NOMO-1 (cell line): ENCODE measurements at regions not wholly inside any gene's neighbourhood (a gene's known extent, or its start where the extent isn't known, plus 50 kb on each side); places are given as distances from the start of the nearest gene placed in this dataset.
"Not testable (repeated sequence)": the region's sequence is repeated elsewhere in the genome, so short reads cannot be mapped to it uniquely, and the experiment has no call there.

Experiments used
- DNase-seq, 2 experiments: peaks; one replicate each; lab custom pipeline; 2025; ENCODE audit not compliant: unreplicated experiment in 2 of 2; lab: John Stamatoyannopoulos, UW

GRCh38 chr16:52740766-52741165 lies 193.8 kb upstream of the TOX3 start:
- no peak for DNase-seq

- DNase-seq: no peak
These were observed 193.4 kb upstream of the TOX3 start for GRCh38 chr16:52740333-52740732.

- DNase-seq: not testable (repeated sequence)
These were observed 192.0 kb upstream of the TOX3 start for GRCh38 chr16:52738992-52739391.

- no peak for DNase-seq
These were observed 184.4 kb upstream of the TOX3 start for GRCh38 chr16:52731219-52731875.

- DNase-seq: no peak
These were observed 182.8 kb upstream of the TOX3 start for GRCh38 chr16:52729731-52730130.

GRCh38 chr16:52727849-52728248 lies 180.9 kb upstream of the TOX3 start:
- peak; percentile 56 to 89 for DNase-seq

- no peak for DNase-seq
These were observed 180.5 kb upstream of the TOX3 start for GRCh38 chr16:52727441-52727840.

- no peak for DNase-seq
These were observed 178.5 kb upstream of the TOX3 start for GRCh38 chr16:52725461-52725860.

GRCh38 chr16:52725043-52725442 lies 178.1 kb upstream of the TOX3 start:
- no peak for DNase-seq

- no peak for DNase-seq
These were observed 174.4 kb upstream of the TOX3 start for GRCh38 chr16:52721331-52721730.

- DNase-seq: no peak
These were observed 171.1 kb upstream of the TOX3 start for GRCh38 chr16:52718046-52718445.

GRCh38 chr16:52713740-52714139 lies 166.8 kb upstream of the TOX3 start:
- DNase-seq: no peak

- no peak for DNase-seq
These were observed 162.4 kb upstream of the TOX3 start for GRCh38 chr16:52709306-52709705.

- no peak for DNase-seq
These were observed 161.5 kb upstream of the TOX3 start for GRCh38 chr16:52708476-52708875.

GRCh38 chr16:52707676-52708337 lies 160.9 kb upstream of the TOX3 start:
- DNase-seq: no peak

GRCh38 chr16:52705122-52705521 lies 158.2 kb upstream of the TOX3 start:
- no peak for DNase-seq

- no peak for DNase-seq
These were observed 151.0 kb upstream of the TOX3 start for GRCh38 chr16:52697971-52698370.

GRCh38 chr16:52696126-52696525 lies 149.2 kb upstream of the TOX3 start:
- no peak for DNase-seq

GRCh38 chr16:52690468-52690867 lies 143.5 kb upstream of the TOX3 start:
- DNase-seq: no peak

- DNase-seq: no peak
These were observed 134.1 kb upstream of the TOX3 start for GRCh38 chr16:52680993-52681392.

GRCh38 chr16:52677501-52677900 lies 130.6 kb upstream of the TOX3 start:
- DNase-seq: peak; percentile 11 to 22

- no peak for DNase-seq
These were observed 130.0 kb upstream of the TOX3 start for GRCh38 chr16:52676959-52677358.

- no peak for DNase-seq
These were observed 124.6 kb upstream of the TOX3 start for GRCh38 chr16:52671590-52671989.
